ENCODE measurements at regions not wholly inside any gene's neighbourhood (a gene's known extent, or its start where the extent isn't known, plus 50 kb on each side); places are given as distances from the start of the nearest gene placed in this dataset.

GRCh38 chr5:109484597-109484996 lies 74.8 kb upstream of the PJA2 start:
- DNase-seq (ENCODE audit: low read depth, low spot score), result no peak
- in situ Hi-C loops (cut with HindIII; ENCODE audit: low sequenced_read_pairs), result no loop called here
- no peak for TF ChIP-seq CTCF (IDR thresholded peaks at IDR 0.05; ENCODE audit: low read depth, low read length)
- no peak overlapping the region for H3K4me3 ChIP-seq (ENCODE audit: low read depth, low read length)

GRCh38 chr5:109483395-109483971 lies 73.7 kb upstream of the PJA2 start:
- DNase-seq (ENCODE audit: low read depth, low spot score), result no peak
- TF ChIP-seq CTCF (IDR thresholded peaks at IDR 0.05; ENCODE audit: low read depth, low read length), result no peak
- in situ Hi-C loops (cut with HindIII; ENCODE audit: low sequenced_read_pairs), result no loop called here
- H3K4me3 ChIP-seq (ENCODE audit: low read depth, low read length), result no peak overlapping the region

GRCh38 chr5:109482748-109483147 lies 73.0 kb upstream of the PJA2 start:
- no peak for TF ChIP-seq CTCF (IDR thresholded peaks at IDR 0.05; ENCODE audit: low read depth, low read length)
- H3K4me3 ChIP-seq (ENCODE audit: low read depth, low read length), result no peak overlapping the region
- in situ Hi-C loops (cut with HindIII; ENCODE audit: low sequenced_read_pairs), result no loop called here
- no peak for DNase-seq (ENCODE audit: low read depth, low spot score)

- in situ Hi-C loops (cut with HindIII; ENCODE audit: low sequenced_read_pairs), result no loop called here
- peak; percentile 49 for DNase-seq (ENCODE audit: low read depth, low spot score)
- no peak overlapping the region for H3K4me3 ChIP-seq (ENCODE audit: low read depth, low read length)
- peak; percentile 45 for TF ChIP-seq CTCF (IDR thresholded peaks at IDR 0.05; ENCODE audit: low read depth, low read length)
Measured at GRCh38 chr5:109479260-109479860, 69.6 kb upstream of the PJA2 start.

- in situ Hi-C loops (cut with HindIII; ENCODE audit: low sequenced_read_pairs), result no loop called here
- no peak for TF ChIP-seq CTCF (IDR thresholded peaks at IDR 0.05; ENCODE audit: low read depth, low read length)
- H3K4me3 ChIP-seq (ENCODE audit: low read depth, low read length), result no peak overlapping the region
- DNase-seq (ENCODE audit: low read depth, low spot score), result no peak
Measured at GRCh38 chr5:109478830-109479229, 69.1 kb upstream of the PJA2 start.

- in situ Hi-C loops (cut with HindIII; ENCODE audit: low sequenced_read_pairs), result no loop called here
- DNase-seq (ENCODE audit: low read depth, low spot score), result no peak
- TF ChIP-seq CTCF (IDR thresholded peaks at IDR 0.05; ENCODE audit: low read depth, low read length), result no peak
- no peak overlapping the region for H3K4me3 ChIP-seq (ENCODE audit: low read depth, low read length)
Measured at GRCh38 chr5:109476292-109476691, 66.5 kb upstream of the PJA2 start.

Measured in astrocyte of the spinal cord (primary cell).